Right lobe of liver (tissue), 4 donors: ENCODE measurements at regions not wholly inside any gene's neighbourhood (a gene's known extent, or its start where the extent isn't known, plus 50 kb on each side); places are given as distances from the start of the nearest gene placed in this dataset.

Experiments
- CTCF ChIP-seq, 4 donors: fragments of 200-600 bp in 3 of 4; fragments of 450-650 bp in 1 of 4; IDR thresholded peaks; one replicate each; pipeline versions ENCODE4 v1.5.1 to v1.8.0; 2016 to 2022; ENCODE audit warnings: antibody characterized with exemption in 4 of 4, mild to moderate bottlenecking in 2 of 4
- POLR2A ChIP-seq: fragments of 450-650 bp; IDR thresholded peaks from one replicate; pipeline ENCODE4 v1.6.1; 2017; ENCODE audit warnings: antibody characterized with exemption, mild to moderate bottlenecking
- donor health status: DM: no; HTN: no; CAD: no.
- donor health status: DM: no; HTN: no; CAD: no.
- donor health status: DM: no; HTN: yes; CAD: no.

- TF ChIP-seq CTCF (IDR thresholded peaks at IDR 0.05): no peak
- TF ChIP-seq POLR2A: no peak
Measured at GRCh38 chr5:103354446-103354845, 95.9 kb downstream of the MACIR start.
